ENCODE measurements at regions not wholly inside any gene's neighbourhood (a gene's known extent, or its start where the extent isn't known, plus 50 kb on each side); places are given as distances from the start of the nearest gene placed in this dataset.

- no peak for FAIRE-seq
- Histone ChIP-seq H2BK5ac (ENCODE audit: low read depth, low read length) (no peak overlapping the region), H3K79me2 (ENCODE audit: control insufficient read depth in 1 of 2, insufficient read depth in 2 of 2, low read length in 2 of 2) (no peaks in the 10 kb centered on the region)
These were observed 135.7 kb downstream of the DNAJB6 start for GRCh38 chr7:157472311-157473050.

More at GRCh38 chr7:157472311-157473050, 135.7 kb downstream of the DNAJB6 start:
- no peak for DNase-seq (ENCODE audit: low read depth in 1 of 2, low spot score in 2 of 2)
- no peak overlapping the region for H4K8ac ChIP-seq (ENCODE audit: extremely low read depth, insufficient read depth, low read length)
- H3K27ac ChIP-seq (ENCODE audit: low read depth, low read length), result no peak overlapping the region
- no peak overlapping the region for H3K23ac ChIP-seq (ENCODE audit: insufficient read length)
- no peaks in the 10 kb centered on the region; a peak in 1 of 7 replicates for H3K27me3 ChIP-seq (replicated peaks in 1 of 4; ENCODE audit: control insufficient read depth in 3 of 4, extremely low read depth in 1 of 4, insufficient read depth in 3 of 4, low read length in 3 of 4)
- CTCF ChIA-PET (ENCODE audit: partially characterized antibody), result interaction anchor here (0.7 to 1.1 kb wide), 2 partner anchors 14 to 443 kb away, joined by 3 read pairs; no protein-coding TSS in a partner anchor
- peaks cover 7 to 14% of the 10 kb centered on the region in 2 experiments; a peak in 3 of 4 replicates for H3K9me3 ChIP-seq (ENCODE audit: insufficient read depth in 2 of 2, low read depth in 1 of 2, low read length in 1 of 2)
- POLR2A ChIA-PET (ENCODE audit: partially characterized antibody), result no interaction called here
- H3K56ac ChIP-seq (replicated peaks; ENCODE audit: insufficient read length, low read depth, low read length), result no peak overlapping the region
- 80% methylated on average over 10 of the region's 10 CpGs; no CpG with 5 or more reads in 1 of the 2 experiments for WGBS, 2 experiments (ENCODE audit: extremely low coverage in 1 of 2, insufficient coverage in 1 of 2, insufficient read length in 1 of 2, insufficient replicate concordance in 2 of 2, low coverage in 1 of 2, low lambda C conversion rate in 2 of 2, missing lambda C conversion rate in 1 of 2)
- H3K79me1 ChIP-seq (ENCODE audit: low read depth, low read length), result no peaks in the 10 kb centered on the region
- H4K5ac ChIP-seq (ENCODE audit: insufficient read length, low read depth, low read length), result no peak overlapping the region
- no peaks in the 10 kb centered on the region for H4K20me1 ChIP-seq (replicated peaks in 1 of 2; ENCODE audit: control insufficient read depth in 1 of 2, insufficient read depth in 2 of 2, low read length in 2 of 2)
- no peaks in the 10 kb centered on the region for H3K23me2 ChIP-seq (ENCODE audit: low read depth, low read length)
- no peak overlapping the region for H3K9ac ChIP-seq (replicated peaks in 1 of 4; ENCODE audit: extremely low read depth in 1 of 4, low read depth in 3 of 4, low read length in 3 of 4)
- H3K4ac ChIP-seq (replicated peaks; ENCODE audit: insufficient read length, low read depth, low read length), result no peak overlapping the region
- H2BK20ac ChIP-seq (ENCODE audit: low read length), result no peak overlapping the region
- no peaks in the 10 kb centered on the region for H3K36me3 ChIP-seq (ENCODE audit: control insufficient read depth in 2 of 4, insufficient read depth in 4 of 4, low read length in 3 of 4)
- no peak overlapping the region for H2BK12ac ChIP-seq (ENCODE audit: low read depth, low read length)
- TF ChIP-seq CEBPB (IDR thresholded peaks at IDR 0.05; ENCODE audit: low read depth, low read length) (peak; percentile 17; the same call in 1 of the 2 replicates), GABPA (IDR thresholded peaks at IDR 0.05; ENCODE audit: borderline replicate concordance, insufficient read depth, low read length) (no peak), SIN3A (conservative IDR thresholded peaks at IDR 0.05 in 1 of 2, IDR thresholded peaks at IDR 0.05 in 1 of 2; ENCODE audit: low read depth in 1 of 2, low read length in 2 of 2) (no peak), JUND (IDR thresholded peaks at IDR 0.05; ENCODE audit: low read length) (no peak), POLR2A (IDR thresholded peaks at IDR 0.05; ENCODE audit: control extremely low read depth in 1 of 2, low read depth in 2 of 2, low read length in 2 of 2) (no peak), SIX5 (IDR thresholded peaks at IDR 0.05; ENCODE audit: low read depth, low read length) (no peak)
- H2BK15ac ChIP-seq (ENCODE audit: low read length), result no peak overlapping the region
- no peak overlapping the region for H3K4me2 ChIP-seq (ENCODE audit: insufficient read depth in 1 of 2, low read depth in 2 of 2, low read length in 2 of 2)
- H2BK120ac ChIP-seq (replicated peaks; ENCODE audit: low read depth, low read length), result no peak overlapping the region
- no peak overlapping the region for H3K18ac ChIP-seq (ENCODE audit: extremely low read depth, low read length)
- no peak overlapping the region for H3K14ac ChIP-seq (ENCODE audit: insufficient read length)
- H3K4me3 ChIP-seq (ENCODE audit: extremely low read depth in 1 of 4, insufficient read depth in 2 of 4, low read depth in 3 of 4, low read length in 4 of 4), result no peak overlapping the region
- H2AK5ac ChIP-seq (ENCODE audit: low read depth, low read length), result no peak overlapping the region
- H2AFZ ChIP-seq (ENCODE audit: low read length), result no peak overlapping the region
- H3K4me1 ChIP-seq (replicated peaks in 1 of 4; ENCODE audit: control insufficient read depth in 3 of 4, insufficient read depth in 4 of 4, low read length in 3 of 4), result 0 out of 7 replicates have a peak, but pooled peaks cover 0 to 3% (median 0%) of the 10 kb centered on the region in 4 experiments
- no peak overlapping the region for H4K91ac ChIP-seq (replicated peaks; ENCODE audit: insufficient read length, low read length)
